ENCODE measurements at regions not wholly inside any gene's neighbourhood (a gene's known extent, or its start where the extent isn't known, plus 50 kb on each side); places are given as distances from the start of the nearest gene placed in this dataset.

- in situ Hi-C loops (cut with MboI; ENCODE audit: low sequenced_read_pairs): no loop called here
Observed at GRCh38 chr15:96514607-96515285, 184.2 kb downstream of the NR2F2 start.

- in situ Hi-C loops (cut with MboI; ENCODE audit: low sequenced_read_pairs): no loop called here
Observed at GRCh38 chr15:96515371-96515770, 184.9 kb downstream of the NR2F2 start.

- in situ Hi-C loops (cut with MboI; ENCODE audit: low sequenced_read_pairs): no loop called here
Observed at GRCh38 chr15:96521386-96521785, 190.9 kb downstream of the NR2F2 start.

- in situ Hi-C loops (cut with MboI; ENCODE audit: low sequenced_read_pairs): no loop called here
Observed at GRCh38 chr15:96524676-96525417, 194.3 kb downstream of the NR2F2 start.

- in situ Hi-C loops (cut with MboI; ENCODE audit: low sequenced_read_pairs): no loop called here
Observed at GRCh38 chr15:96535148-96535547, 204.6 kb downstream of the NR2F2 start.

- in situ Hi-C loops (cut with MboI; ENCODE audit: low sequenced_read_pairs): no loop called here
Observed at GRCh38 chr15:96538491-96538890, 208.0 kb downstream of the NR2F2 start.

GRCh38 chr15:96540283-96540682 lies 209.8 kb downstream of the NR2F2 start:
- in situ Hi-C loops (cut with MboI; ENCODE audit: low sequenced_read_pairs): no loop called here

- in situ Hi-C loops (cut with MboI; ENCODE audit: low sequenced_read_pairs): no loop called here
Observed at GRCh38 chr15:96542130-96542770, 211.8 kb downstream of the NR2F2 start.

- in situ Hi-C loops (cut with MboI; ENCODE audit: low sequenced_read_pairs): no loop called here
Observed at GRCh38 chr15:96544162-96544756, 213.8 kb downstream of the NR2F2 start.

GRCh38 chr15:96549136-96549535 lies 218.6 kb downstream of the NR2F2 start:
- in situ Hi-C loops (cut with MboI; ENCODE audit: low sequenced_read_pairs): no loop called here

- in situ Hi-C loops (cut with MboI; ENCODE audit: low sequenced_read_pairs): no loop called here
Observed at GRCh38 chr15:96551196-96551595, 220.7 kb downstream of the NR2F2 start.

GRCh38 chr15:96551722-96552121 lies 221.2 kb downstream of the NR2F2 start:
- in situ Hi-C loops (cut with MboI; ENCODE audit: low sequenced_read_pairs): no loop called here

- in situ Hi-C loops (cut with MboI; ENCODE audit: low sequenced_read_pairs): no loop called here
Observed at GRCh38 chr15:96553006-96553405, 222.5 kb downstream of the NR2F2 start.

GRCh38 chr15:96553451-96553850 lies 223.0 kb downstream of the NR2F2 start:
- in situ Hi-C loops (cut with MboI; ENCODE audit: low sequenced_read_pairs): no loop called here

GRCh38 chr15:96553931-96554330 lies 223.4 kb downstream of the NR2F2 start:
- in situ Hi-C loops (cut with MboI; ENCODE audit: low sequenced_read_pairs): no loop called here

- in situ Hi-C loops (cut with MboI; ENCODE audit: low sequenced_read_pairs): no loop called here
Observed at GRCh38 chr15:96554541-96554940, 224.0 kb downstream of the NR2F2 start.

GRCh38 chr15:96559087-96559486 lies 228.6 kb downstream of the NR2F2 start:
- in situ Hi-C loops (cut with MboI; ENCODE audit: low sequenced_read_pairs): no loop called here

GRCh38 chr15:96559631-96560030 lies 229.1 kb downstream of the NR2F2 start:
- in situ Hi-C loops (cut with MboI; ENCODE audit: low sequenced_read_pairs): no loop called here

GRCh38 chr15:96560246-96560895 lies 229.9 kb downstream of the NR2F2 start:
- in situ Hi-C loops (cut with MboI; ENCODE audit: low sequenced_read_pairs): no loop called here

- in situ Hi-C loops (cut with MboI; ENCODE audit: low sequenced_read_pairs): no loop called here
Observed at GRCh38 chr15:96561593-96561992, 231.1 kb downstream of the NR2F2 start.

GRCh38 chr15:96564546-96564945 lies 234.0 kb downstream of the NR2F2 start:
- in situ Hi-C loops (cut with MboI; ENCODE audit: low sequenced_read_pairs): no loop called here

All from HL-60/S4 treated with phorbol 12-myristate 13-acetate at 8.2 ng/mL for 4 days and 3 days (cell line).